ENCODE measurements at regions not wholly inside any gene's neighbourhood (a gene's known extent, or its start where the extent isn't known, plus 50 kb on each side); places are given as distances from the start of the nearest gene placed in this dataset.

- peak; percentile 5 for DNase-seq (ENCODE audit: extremely low spot score)
- ChIA-PET POLR2A (no interaction called here), CTCF (no interaction called here)
- no peak for TF ChIP-seq NFRKB (IDR thresholded peaks at IDR 0.05)
- no peak for TF ChIP-seq FOXA1 (IDR thresholded peaks at IDR 0.05)
- TF ChIP-seq CTBP1 (IDR thresholded peaks at IDR 0.05; ENCODE audit: borderline replicate concordance) = no peak
Measured at GRCh38 chr11:80727315-80727714, 1286.5 kb upstream of the TENM4 start.

GRCh38 chr11:80726236-80726635, 1285.4 kb upstream of the TENM4 start:
- no peak for DNase-seq (ENCODE audit: extremely low spot score)
- ChIA-PET CTCF (no interaction called here), POLR2A (no interaction called here)
- TF ChIP-seq NFRKB (IDR thresholded peaks at IDR 0.05) = no peak
- no peak for TF ChIP-seq ARNT (IDR thresholded peaks at IDR 0.05)
- no peak for TF ChIP-seq TARDBP (IDR thresholded peaks at IDR 0.05)
- TF ChIP-seq ZNF384 (IDR thresholded peaks at IDR 0.05) = no peak
- TF ChIP-seq FOXM1 (IDR thresholded peaks at IDR 0.05; ENCODE audit: borderline replicate concordance) = no peak
- TF ChIP-seq HDGF (IDR thresholded peaks at IDR 0.05; ENCODE audit: borderline replicate concordance) = no peak
- no peak for TF ChIP-seq SP1 (IDR thresholded peaks at IDR 0.05)
- no peak for TF ChIP-seq L3MBTL2 (conservative IDR thresholded peaks at IDR 0.05)
- no peak for TF ChIP-seq FOXA1 (IDR thresholded peaks at IDR 0.05)
- no peak for TF ChIP-seq CTBP1 (IDR thresholded peaks at IDR 0.05; ENCODE audit: borderline replicate concordance)
- no peak for TF ChIP-seq PKNOX1 (IDR thresholded peaks at IDR 0.05)
- no peak for TF ChIP-seq FOXK2 (IDR thresholded peaks at IDR 0.05)
- TF ChIP-seq LEF1 (IDR thresholded peaks at IDR 0.05; ENCODE audit: borderline replicate concordance) = no peak
- TF ChIP-seq ELF4 (IDR thresholded peaks at IDR 0.05) = no peak
- TF ChIP-seq BHLHE40 (IDR thresholded peaks at IDR 0.05; ENCODE audit: borderline replicate concordance) = no peak
- TF ChIP-seq SUZ12 (IDR thresholded peaks at IDR 0.05) = no peak

GRCh38 chr11:80724366-80724765, 1283.5 kb upstream of the TENM4 start:
- CTCF ChIA-PET = no interaction called here
- POLR2A ChIA-PET = no interaction called here
- DNase-seq (ENCODE audit: extremely low spot score) = no peak
- no peak for TF ChIP-seq CTBP1 (IDR thresholded peaks at IDR 0.05; ENCODE audit: borderline replicate concordance)
- TF ChIP-seq NFRKB (IDR thresholded peaks at IDR 0.05) = no peak
- TF ChIP-seq L3MBTL2 (conservative IDR thresholded peaks at IDR 0.05) = no peak
- no peak for TF ChIP-seq SUZ12 (IDR thresholded peaks at IDR 0.05)
- TF ChIP-seq SP1 (IDR thresholded peaks at IDR 0.05) = no peak
- no peak for TF ChIP-seq FOXK2 (IDR thresholded peaks at IDR 0.05)
- TF ChIP-seq TARDBP (IDR thresholded peaks at IDR 0.05) = no peak
- no peak for TF ChIP-seq LEF1 (IDR thresholded peaks at IDR 0.05; ENCODE audit: borderline replicate concordance)
- no peak for TF ChIP-seq HDGF (IDR thresholded peaks at IDR 0.05; ENCODE audit: borderline replicate concordance)
- TF ChIP-seq BHLHE40 (IDR thresholded peaks at IDR 0.05; ENCODE audit: borderline replicate concordance) = no peak
- TF ChIP-seq ELF4 (IDR thresholded peaks at IDR 0.05) = no peak
- no peak for TF ChIP-seq FOXA1 (IDR thresholded peaks at IDR 0.05)
- no peak for TF ChIP-seq PKNOX1 (IDR thresholded peaks at IDR 0.05)
- no peak for TF ChIP-seq FOXM1 (IDR thresholded peaks at IDR 0.05; ENCODE audit: borderline replicate concordance)

GRCh38 chr11:80722629-80723028, 1281.8 kb upstream of the TENM4 start:
- POLR2A ChIA-PET = no interaction called here
- DNase-seq (ENCODE audit: extremely low spot score) = no peak
- CTCF ChIA-PET = no interaction called here
- no peak for TF ChIP-seq FOXK2 (IDR thresholded peaks at IDR 0.05)
- TF ChIP-seq NFRKB (IDR thresholded peaks at IDR 0.05) = no peak
- no peak for TF ChIP-seq HDGF (IDR thresholded peaks at IDR 0.05; ENCODE audit: borderline replicate concordance)
- no peak for TF ChIP-seq SUZ12 (IDR thresholded peaks at IDR 0.05)
- no peak for TF ChIP-seq SP1 (IDR thresholded peaks at IDR 0.05)
- no peak for TF ChIP-seq LEF1 (IDR thresholded peaks at IDR 0.05; ENCODE audit: borderline replicate concordance)
- TF ChIP-seq FOXA1 (IDR thresholded peaks at IDR 0.05) = no peak
- no peak for TF ChIP-seq PKNOX1 (IDR thresholded peaks at IDR 0.05)
- no peak for TF ChIP-seq ELF4 (IDR thresholded peaks at IDR 0.05)
- no peak for TF ChIP-seq TARDBP (IDR thresholded peaks at IDR 0.05)
- no peak for TF ChIP-seq BHLHE40 (IDR thresholded peaks at IDR 0.05; ENCODE audit: borderline replicate concordance)

GRCh38 chr11:80720295-80720694, 1279.5 kb upstream of the TENM4 start:
- DNase-seq (ENCODE audit: extremely low spot score) = no peak
- CTCF ChIA-PET = no interaction called here
- TF ChIP-seq NFRKB (IDR thresholded peaks at IDR 0.05) = no peak
- no peak for TF ChIP-seq SUZ12 (IDR thresholded peaks at IDR 0.05)
- no peak for TF ChIP-seq BHLHE40 (IDR thresholded peaks at IDR 0.05; ENCODE audit: borderline replicate concordance)
- TF ChIP-seq TARDBP (IDR thresholded peaks at IDR 0.05) = no peak
- no peak for TF ChIP-seq FOXA1 (IDR thresholded peaks at IDR 0.05)
- TF ChIP-seq ELF4 (IDR thresholded peaks at IDR 0.05) = no peak
- no peak for TF ChIP-seq FOXM1 (IDR thresholded peaks at IDR 0.05; ENCODE audit: borderline replicate concordance)
- TF ChIP-seq ZNF384 (IDR thresholded peaks at IDR 0.05) = no peak
- no peak for TF ChIP-seq FOXK2 (IDR thresholded peaks at IDR 0.05)
- TF ChIP-seq SP1 (IDR thresholded peaks at IDR 0.05) = no peak
- no peak for TF ChIP-seq HDGF (IDR thresholded peaks at IDR 0.05; ENCODE audit: borderline replicate concordance)
- no peak for TF ChIP-seq ARNT (IDR thresholded peaks at IDR 0.05)
- POLR2A ChIA-PET = no interaction called here

GRCh38 chr11:80719292-80719646, 1278.4 kb upstream of the TENM4 start:
- no peak for DNase-seq (ENCODE audit: extremely low spot score)
- CTCF ChIA-PET = no interaction called here
- TF ChIP-seq ZNF384 (IDR thresholded peaks at IDR 0.05) = no peak
- TF ChIP-seq BHLHE40 (IDR thresholded peaks at IDR 0.05; ENCODE audit: borderline replicate concordance) = no peak
- no peak for TF ChIP-seq FOXM1 (IDR thresholded peaks at IDR 0.05; ENCODE audit: borderline replicate concordance)
- TF ChIP-seq FOXK2 (IDR thresholded peaks at IDR 0.05) = no peak
- no peak for TF ChIP-seq TARDBP (IDR thresholded peaks at IDR 0.05)
- no peak for TF ChIP-seq LEF1 (IDR thresholded peaks at IDR 0.05; ENCODE audit: borderline replicate concordance)
- no peak for TF ChIP-seq NFRKB (IDR thresholded peaks at IDR 0.05)
- TF ChIP-seq HDGF (IDR thresholded peaks at IDR 0.05; ENCODE audit: borderline replicate concordance) = no peak
- no peak for TF ChIP-seq PKNOX1 (IDR thresholded peaks at IDR 0.05)
- TF ChIP-seq FOXA1 (IDR thresholded peaks at IDR 0.05) = no peak
- no peak for TF ChIP-seq CTBP1 (IDR thresholded peaks at IDR 0.05; ENCODE audit: borderline replicate concordance)
- TF ChIP-seq ELF4 (IDR thresholded peaks at IDR 0.05) = no peak
- TF ChIP-seq ARNT (IDR thresholded peaks at IDR 0.05) = no peak
- TF ChIP-seq L3MBTL2 (conservative IDR thresholded peaks at IDR 0.05) = no peak
- no peak for TF ChIP-seq SUZ12 (IDR thresholded peaks at IDR 0.05)
- POLR2A ChIA-PET = no interaction called here
